Activated T-cell treated with anti-CD3 and anti-CD28 coated beads, Interleukin-2, amount 50 U/mL, for 72 hours (primary cell): ENCODE measurements at regions not wholly inside any gene's neighbourhood (a gene's known extent, or its start where the extent isn't known, plus 50 kb on each side); places are given as distances from the start of the nearest gene placed in this dataset.
A peak's percentile ranks its signal among the peaks of the same experiment; 100 is the strongest.

Experiments
- ATAC-seq, 2 donors: fragments of 150-1000 bp; cut with Tn5 transposase; replicated peaks in 1 of 2; 2 replicates each; pipeline ENCODE4 v1.10.0; 2021; ENCODE audit warnings: moderate library complexity in 2 of 2, mild to moderate bottlenecking in 1 of 2
- DNase-seq, 2 donors: peaks; one replicate each; pipeline ENCODE4 v3.0.0; 2021 to 2022; ENCODE audit warnings: mixed read lengths in 1 of 2
- H3K27ac Mint-ChIP-seq: one replicate; pipeline ENCODE4 v1.8.0; 2022; ENCODE audit warnings: mild to moderate bottlenecking, moderate library complexity, mixed read lengths
- H3K27me3 Mint-ChIP-seq: one replicate; pipeline ENCODE4 v1.8.0; 2022; ENCODE audit warnings: low read depth, mixed read lengths
- H3K36me3 Mint-ChIP-seq, 2 donors: one replicate each; pipeline ENCODE4 v1.8.0; 2022; ENCODE audit warnings: mixed read lengths in 2 of 2, mild to moderate bottlenecking in 1 of 2; ENCODE audit not compliant: insufficient read depth in 2 of 2
- H3K4me1 Mint-ChIP-seq: one replicate; pipeline ENCODE4 v1.8.0; 2022; ENCODE audit warnings: low read depth, mixed read lengths
- H3K4me3 Mint-ChIP-seq, 2 donors: one replicate each; pipeline ENCODE4 v1.8.0; 2022; ENCODE audit warnings: mild to moderate bottlenecking in 2 of 2, mixed read lengths in 2 of 2, moderate library complexity in 2 of 2
- H3K9me3 Mint-ChIP-seq, 2 donors: one replicate each; pipeline ENCODE4 v1.8.0; 2022; ENCODE audit warnings: mixed read lengths in 2 of 2

DNA sequence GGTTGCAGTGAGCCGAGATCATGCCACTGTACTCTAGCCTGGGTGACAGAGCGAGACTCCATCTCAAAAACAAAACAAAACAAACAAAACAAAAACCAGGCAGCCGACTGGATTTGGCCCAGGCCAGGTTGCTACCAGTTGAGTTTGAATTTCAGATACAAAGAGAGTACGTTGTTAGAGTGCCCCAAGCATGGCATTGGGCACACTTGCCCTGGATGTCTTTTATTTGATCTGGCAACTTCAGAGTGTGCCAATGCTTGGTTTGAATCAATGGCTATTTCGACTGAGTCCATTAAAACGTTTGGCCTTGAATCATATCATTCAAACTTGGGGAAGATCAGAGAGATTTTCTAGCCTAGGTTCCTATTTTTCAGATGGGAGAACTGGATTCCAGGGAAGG, 213.4 kb upstream of the SHH start:
- Mint-ChIP-seq H3K9me3 (no peaks in the 10 kb centered on the region), H3K27me3 (no peaks in the 10 kb centered on the region), H3K27ac (no peak overlapping the region), H3K36me3 (no peaks in the 10 kb centered on the region), H3K4me3 (no peak overlapping the region), H3K4me1 (peaks cover 2% of the 10 kb centered on the region)
- DNase-seq (no peak), ATAC-seq (no peak)

DNA sequence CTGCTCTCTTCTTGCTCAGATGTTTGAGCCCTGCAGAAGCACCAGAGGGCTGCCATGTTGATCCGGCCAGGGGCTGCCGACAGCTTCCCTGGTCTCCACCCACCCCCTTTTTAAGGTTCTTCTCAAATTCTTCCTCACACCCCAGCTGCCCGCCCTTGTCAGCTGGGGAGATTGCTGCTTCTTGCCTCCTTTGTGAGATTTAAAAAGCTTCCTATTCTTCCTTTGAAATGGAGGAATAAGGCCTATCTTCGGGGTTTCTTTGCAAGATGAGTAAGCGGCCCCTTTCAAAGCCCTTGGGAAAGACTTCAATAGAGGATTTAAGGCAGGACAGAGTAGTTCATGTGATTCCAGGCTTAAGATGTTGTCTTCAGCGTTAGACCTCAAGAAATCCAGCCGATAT, 211.9 kb upstream of the SHH start:
- Mint-ChIP-seq H3K27ac (no peak overlapping the region), H3K4me1 (peaks cover 14% of the 10 kb centered on the region), H3K4me3 (no peak overlapping the region), H3K9me3 (no peaks in the 10 kb centered on the region), H3K36me3 (peaks cover 0 to 2% of the 10 kb centered on the region in 2 donors), H3K27me3 (peaks cover 6% of the 10 kb centered on the region)
- no peak for DNase-seq
- ATAC-seq, result no peak

DNA sequence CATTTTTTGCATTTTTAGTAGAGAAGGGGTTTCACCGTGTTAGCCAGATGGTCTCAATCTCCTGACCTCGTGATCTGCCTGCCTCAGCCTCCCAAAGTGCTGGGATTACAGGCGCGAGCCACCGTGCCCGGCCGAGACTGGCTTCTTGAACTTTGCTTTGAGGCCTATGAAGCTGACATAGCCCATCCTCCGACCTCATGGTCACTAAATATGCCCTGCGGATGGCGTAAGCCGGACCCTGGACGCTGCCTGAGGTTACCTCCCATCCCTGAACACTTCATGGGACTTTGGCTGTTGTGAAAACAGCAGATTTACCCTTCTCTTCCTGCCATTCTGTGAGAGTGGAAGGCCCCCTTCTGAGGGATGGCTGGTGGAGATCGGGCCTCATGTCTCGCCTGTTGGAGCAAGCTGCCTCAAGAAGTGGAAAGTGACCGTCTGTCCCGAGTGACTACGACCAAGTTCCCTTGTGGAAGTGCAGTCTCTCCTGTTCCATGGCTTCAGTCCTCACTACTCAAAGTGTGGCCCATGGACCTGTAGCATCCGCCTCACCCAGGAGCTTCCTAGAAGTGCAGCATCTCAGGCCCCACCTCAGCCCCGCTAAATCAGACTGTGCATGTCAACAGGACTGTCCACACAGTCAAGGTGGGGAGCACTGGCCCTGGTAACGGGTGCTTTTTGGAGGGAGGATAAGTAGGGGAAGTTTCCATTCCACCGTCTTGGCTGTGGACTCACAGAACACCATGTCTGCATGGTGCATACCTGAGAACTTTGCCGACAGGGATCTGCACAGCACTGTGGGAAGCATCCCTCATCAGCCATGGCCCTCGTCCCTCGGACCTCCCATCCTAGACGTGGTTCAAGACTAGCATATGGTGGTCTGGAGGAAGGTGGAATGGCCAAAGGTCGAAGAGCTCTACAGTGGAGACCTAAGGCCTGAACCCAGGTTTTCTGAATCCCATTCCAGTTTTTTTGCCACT, 210.5 kb upstream of the SHH start:
- Mint-ChIP-seq H3K36me3 (peaks cover 0 to 4% of the 10 kb centered on the region in 2 donors), H3K27me3 (peaks cover 6% of the 10 kb centered on the region), H3K9me3 (no peaks in the 10 kb centered on the region), H3K4me3 (no peak overlapping the region), H3K27ac (no peak overlapping the region), H3K4me1 (peaks cover 14% of the 10 kb centered on the region)
- no peak for ATAC-seq
- no peak for DNase-seq

DNA sequence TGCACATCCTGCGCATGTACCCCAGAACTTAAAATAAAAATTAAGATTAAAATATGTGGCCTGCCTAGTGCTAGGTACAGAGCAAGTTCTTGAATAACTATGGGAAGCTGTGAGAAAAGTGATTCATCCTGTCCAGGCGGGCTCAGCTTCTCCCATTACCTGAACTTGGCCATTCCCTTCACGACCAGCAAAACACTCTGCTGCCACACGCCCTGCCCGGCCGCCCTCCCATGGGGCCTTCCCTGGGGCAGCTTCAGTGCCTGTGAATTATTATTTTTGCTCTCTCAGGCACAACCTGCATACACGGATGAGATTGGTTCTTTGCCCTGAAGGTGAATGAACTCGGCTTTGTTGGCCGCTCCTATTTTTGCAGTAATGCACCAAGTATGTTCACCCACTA, 209.2 kb upstream of the SHH start:
- no peak for ATAC-seq
- DNase-seq, result no peak
- H3K36me3 Mint-ChIP-seq, result peaks cover 0 to 4% of the 10 kb centered on the region in 2 donors
- H3K4me1 Mint-ChIP-seq, result peaks cover 14% of the 10 kb centered on the region
- peaks cover 6% of the 10 kb centered on the region for H3K27me3 Mint-ChIP-seq
- H3K27ac Mint-ChIP-seq, result no peak overlapping the region
- no peak overlapping the region for H3K4me3 Mint-ChIP-seq
- H3K9me3 Mint-ChIP-seq, result no peaks in the 10 kb centered on the region

DNA sequence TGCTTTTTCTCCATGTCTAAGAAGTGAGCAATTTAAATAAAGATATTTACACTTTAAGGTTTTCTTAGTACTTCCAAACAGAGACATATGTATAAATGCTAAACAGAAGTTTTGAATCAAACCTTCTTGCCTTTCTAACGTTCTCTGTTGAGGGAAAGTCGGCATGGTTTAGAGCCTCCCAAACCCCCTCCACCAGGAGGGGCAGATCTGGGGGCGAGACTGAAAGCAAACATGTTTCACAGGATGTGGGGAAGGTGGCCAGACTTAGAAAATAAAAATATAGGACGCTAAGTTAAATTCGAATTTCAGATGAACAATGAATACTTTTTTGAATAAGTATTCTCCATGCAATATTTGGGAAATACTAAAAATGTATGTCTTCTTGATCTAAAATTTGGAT, 208.3 kb upstream of the SHH start:
- no peak for DNase-seq
- H3K36me3 Mint-ChIP-seq, result peaks cover 0 to 4% of the 10 kb centered on the region in 2 donors
- no peak overlapping the region for H3K4me3 Mint-ChIP-seq
- peaks cover 14% of the 10 kb centered on the region for H3K4me1 Mint-ChIP-seq
- no peaks in the 10 kb centered on the region for H3K9me3 Mint-ChIP-seq
- peaks cover 6% of the 10 kb centered on the region for H3K27me3 Mint-ChIP-seq
- no peak for ATAC-seq
- H3K27ac Mint-ChIP-seq, result no peak overlapping the region

DNA sequence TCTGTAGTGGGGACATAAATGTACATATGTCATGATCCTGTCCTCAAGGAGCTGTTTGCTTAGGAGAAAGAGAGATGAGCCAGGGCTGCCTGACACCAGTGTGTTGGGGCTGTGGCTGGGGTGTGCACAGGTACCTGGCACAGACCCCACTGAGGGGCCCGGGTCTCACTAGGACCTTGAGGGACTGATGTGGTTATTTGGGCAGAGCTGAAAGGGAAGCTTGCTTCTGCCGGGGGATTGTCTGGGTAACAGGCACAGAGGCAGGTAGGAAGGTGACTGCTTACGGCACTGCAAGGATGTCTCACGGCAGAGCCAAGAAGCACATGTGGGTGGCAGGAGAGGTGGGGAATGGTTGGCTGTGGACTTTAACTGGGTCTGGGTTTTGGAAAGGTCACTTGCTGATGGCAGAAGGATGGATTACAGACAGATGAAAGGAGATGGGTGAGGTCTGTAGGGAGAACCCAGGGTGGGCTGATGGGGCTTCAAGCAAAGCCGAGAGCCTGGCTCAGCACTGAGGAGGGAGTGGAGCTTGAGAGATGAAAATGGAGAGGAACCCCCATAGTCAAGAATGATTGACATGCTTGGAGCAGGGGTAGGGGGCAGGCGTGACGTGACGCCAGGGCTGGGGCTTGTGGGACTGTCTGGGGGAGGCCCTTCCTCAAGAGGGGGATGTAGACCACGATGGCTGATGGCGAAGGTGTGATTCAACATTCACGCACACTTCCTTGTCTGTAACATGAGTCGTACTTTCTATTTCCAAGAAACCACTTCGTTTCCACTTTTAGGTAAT, 207.7 kb upstream of the SHH start:
- peak in 1 of 2 donors; percentile 39 for ATAC-seq
- no peak for DNase-seq
- Mint-ChIP-seq H3K9me3 (no peaks in the 10 kb centered on the region), H3K27me3 (peaks cover 6% of the 10 kb centered on the region), H3K4me3 (no peak overlapping the region), H3K4me1 (peaks cover 14% of the 10 kb centered on the region), H3K36me3 (peaks cover 0 to 4% of the 10 kb centered on the region in 2 donors), H3K27ac (no peak overlapping the region)

DNA sequence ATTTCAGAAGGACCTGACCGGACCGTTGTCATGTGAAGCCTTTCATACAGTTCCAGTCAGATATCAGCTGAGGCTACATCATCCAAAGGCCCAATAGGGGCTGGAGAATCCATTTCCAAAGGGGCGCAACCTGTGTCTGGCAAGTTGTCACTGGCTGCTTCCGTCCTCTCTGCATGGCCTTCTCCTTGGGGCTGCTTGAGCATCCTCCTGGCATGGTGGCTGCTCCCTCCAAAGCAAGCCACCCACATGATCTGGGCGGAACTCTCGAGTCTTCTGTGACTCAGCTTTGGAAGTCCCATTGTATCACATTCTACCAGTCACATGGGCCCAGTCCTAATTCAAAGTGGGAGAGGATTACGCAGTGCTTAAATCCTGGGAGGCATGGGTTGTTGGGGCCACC, 207.0 kb upstream of the SHH start:
- no peak for DNase-seq
- H3K9me3 Mint-ChIP-seq, result peaks cover 0 to under 1% of the 10 kb centered on the region in 2 donors
- peaks cover 21% of the 10 kb centered on the region for H3K4me1 Mint-ChIP-seq
- H3K36me3 Mint-ChIP-seq, result peaks cover under 1 to 4% of the 10 kb centered on the region in 2 donors
- no peak overlapping the region for H3K27ac Mint-ChIP-seq
- H3K4me3 Mint-ChIP-seq, result no peak overlapping the region
- H3K27me3 Mint-ChIP-seq, result peaks cover 6% of the 10 kb centered on the region
- ATAC-seq, result no peak

DNA sequence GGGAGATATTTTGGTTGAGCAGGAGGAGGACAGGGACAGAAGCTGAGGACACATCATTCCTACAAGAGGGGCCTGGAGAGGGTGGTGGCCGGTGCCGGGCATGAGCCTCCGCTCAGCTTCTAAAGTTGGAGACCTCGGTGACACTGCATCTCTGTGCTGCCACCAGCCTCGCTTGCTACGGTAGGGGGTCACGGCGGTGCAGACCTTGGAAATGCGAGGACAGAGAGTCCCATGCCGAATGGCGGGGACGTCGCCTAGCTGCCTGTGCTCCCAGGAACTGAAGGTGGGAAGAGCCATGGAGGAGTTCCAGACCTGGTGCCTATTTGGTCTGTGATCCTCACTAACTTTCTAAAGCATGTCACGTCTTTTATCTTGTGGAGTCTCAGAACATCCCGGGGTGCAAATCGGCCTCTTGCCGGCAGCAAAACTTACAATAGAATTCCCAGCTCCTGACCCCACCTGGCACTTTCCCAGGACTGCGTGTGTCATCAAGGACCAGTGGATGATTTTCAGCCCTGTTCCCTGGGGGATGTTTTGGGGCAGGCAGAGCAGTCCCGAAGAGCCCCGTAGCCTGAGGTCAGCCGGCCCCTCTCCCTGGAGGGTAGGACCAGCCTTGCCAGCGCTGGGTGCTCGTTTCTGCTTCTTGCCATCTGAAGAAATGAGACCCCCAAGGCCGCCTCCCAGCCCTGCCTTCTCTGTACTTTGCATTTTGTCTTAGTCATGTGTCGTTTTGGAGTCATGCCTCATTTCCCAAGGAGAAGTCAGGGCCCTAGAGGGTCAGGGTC, 205.8 kb upstream of the SHH start:
- peaks cover 24% of the 10 kb centered on the region for H3K4me1 Mint-ChIP-seq
- DNase-seq (no peak), ATAC-seq (no peak)
- no peak overlapping the region for H3K27ac Mint-ChIP-seq
- H3K27me3 Mint-ChIP-seq, result peaks cover 6% of the 10 kb centered on the region
- peaks cover 4 to 7% of the 10 kb centered on the region in 2 donors for H3K9me3 Mint-ChIP-seq
- peaks cover 6 to 8% of the 10 kb centered on the region in 2 donors for H3K36me3 Mint-ChIP-seq
- no peak overlapping the region for H3K4me3 Mint-ChIP-seq

DNA sequence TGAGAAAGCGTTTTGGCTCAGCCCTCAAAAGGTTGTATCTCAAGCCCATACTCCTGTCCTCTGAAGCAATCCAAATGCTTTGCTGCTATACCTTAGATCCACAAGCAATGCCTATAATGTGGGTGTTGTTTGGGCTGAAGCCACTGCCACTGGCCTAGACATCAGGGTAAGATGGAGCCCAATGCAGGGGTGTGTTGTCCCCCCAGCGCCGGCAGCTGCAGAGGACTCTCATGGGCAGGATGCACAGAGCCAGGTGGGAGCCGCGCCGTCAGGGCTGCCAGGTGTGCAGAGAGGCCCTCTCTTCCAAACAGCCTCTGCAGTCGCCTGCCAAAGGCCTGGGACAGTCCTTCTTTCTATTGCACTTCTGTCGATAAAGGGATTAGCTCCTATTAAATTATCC, 205.2 kb upstream of the SHH start:
- peaks cover 6% of the 10 kb centered on the region for H3K27me3 Mint-ChIP-seq
- ATAC-seq, result no peak
- H3K9me3 Mint-ChIP-seq, result peaks cover 4 to 7% of the 10 kb centered on the region in 2 donors
- H3K27ac Mint-ChIP-seq, result no peak overlapping the region
- H3K4me3 Mint-ChIP-seq, result no peak overlapping the region
- peaks cover 6 to 8% of the 10 kb centered on the region in 2 donors for H3K36me3 Mint-ChIP-seq
- no peak for DNase-seq
- peaks cover 24% of the 10 kb centered on the region for H3K4me1 Mint-ChIP-seq

DNA sequence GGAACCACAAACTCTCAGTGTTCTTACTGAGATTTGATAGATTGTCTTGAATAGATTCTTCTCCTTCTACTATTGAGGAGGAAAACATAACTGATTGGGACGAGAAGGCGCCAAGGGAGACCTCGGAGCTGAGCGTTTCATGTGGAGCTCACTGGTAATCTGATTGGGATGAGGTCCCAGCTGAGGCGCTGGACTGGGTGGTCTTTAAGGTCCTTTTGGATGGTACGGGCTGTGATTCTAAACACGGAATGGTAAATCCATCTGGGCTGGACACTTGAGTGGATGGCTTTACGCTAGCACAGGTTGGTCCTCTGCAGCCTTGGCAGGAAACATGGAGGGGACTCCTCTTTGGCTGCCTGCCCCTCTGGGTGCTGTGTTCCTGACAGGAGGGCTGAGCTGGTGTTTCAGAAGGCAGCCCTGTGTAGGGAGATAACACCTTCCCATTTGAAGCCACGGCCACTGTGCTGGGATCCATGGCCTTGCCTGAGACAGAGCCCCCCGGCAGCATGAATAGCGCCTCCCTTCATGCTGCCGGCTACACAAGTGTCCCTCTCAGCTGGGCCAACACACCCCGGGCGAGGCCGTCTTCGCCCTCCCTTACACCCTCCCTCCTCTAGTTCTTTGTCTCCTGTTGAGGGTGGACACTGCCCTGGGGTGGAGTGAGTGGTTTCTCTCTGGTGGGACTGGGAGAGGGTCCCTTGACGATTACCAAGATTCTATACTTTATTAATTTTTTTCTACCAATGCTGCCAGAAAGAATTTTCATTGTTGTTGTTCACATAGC, 203.2 kb upstream of the SHH start:
- H3K36me3 Mint-ChIP-seq, result peaks cover 6 to 8% of the 10 kb centered on the region in 2 donors
- no peak overlapping the region for H3K4me3 Mint-ChIP-seq
- peaks cover 6% of the 10 kb centered on the region for H3K27me3 Mint-ChIP-seq
- H3K9me3 Mint-ChIP-seq, result peaks cover 4 to 9% of the 10 kb centered on the region in 2 donors
- H3K27ac Mint-ChIP-seq, result no peak overlapping the region
- ATAC-seq, result no peak
- DNase-seq, result no peak
- H3K4me1 Mint-ChIP-seq, result peaks cover 20% of the 10 kb centered on the region

DNA sequence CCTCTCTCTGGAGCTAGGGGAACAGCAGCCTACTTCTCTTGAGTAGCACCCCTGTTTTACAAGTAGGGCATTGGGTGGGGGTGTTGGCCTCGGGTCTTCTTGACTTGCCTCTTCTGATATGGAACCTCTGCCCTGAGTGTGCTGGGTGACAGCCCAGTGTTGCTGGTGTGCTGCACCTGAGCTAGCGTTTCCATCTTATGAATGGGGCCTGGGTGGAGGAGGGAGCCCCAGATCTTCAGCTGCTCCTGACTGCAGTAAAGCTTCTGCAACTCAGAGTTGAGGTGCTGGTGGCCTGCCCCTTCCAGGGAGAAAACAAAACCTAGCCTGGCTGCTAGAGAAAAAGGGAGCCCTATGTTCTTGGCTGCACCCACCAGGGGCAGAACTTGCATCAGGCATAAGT, 202.5 kb upstream of the SHH start:
- H3K4me1 Mint-ChIP-seq, result peaks cover 13% of the 10 kb centered on the region

DNA sequence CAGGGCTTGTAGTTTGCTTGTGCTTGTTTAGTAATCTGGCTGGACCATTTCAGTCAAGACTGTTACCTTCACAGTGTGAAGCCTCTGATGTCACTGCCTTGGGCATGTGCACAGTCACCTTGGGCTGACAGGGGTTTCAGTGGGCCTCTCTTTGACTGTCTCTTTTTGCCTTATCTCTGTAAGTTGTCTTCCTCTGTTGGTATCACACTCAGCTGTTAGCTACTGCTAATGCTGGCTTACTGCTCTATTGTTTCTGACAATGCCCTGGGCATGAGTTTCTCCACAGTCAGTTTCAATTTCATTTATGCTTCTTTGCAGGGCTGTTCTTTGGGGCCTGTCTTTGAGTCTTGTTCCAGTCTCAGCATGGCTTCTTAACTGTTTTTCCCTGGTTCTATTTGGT, 201.9 kb upstream of the SHH start:
- ATAC-seq, result peak; percentile 77 to 94
- Mint-ChIP-seq H3K27ac (no peak overlapping the region), H3K36me3 (peaks cover 6 to 9% of the 10 kb centered on the region in 2 donors), H3K9me3 (peaks cover 8 to 14% of the 10 kb centered on the region in 2 donors), H3K4me1 (peaks cover 10% of the 10 kb centered on the region), H3K27me3 (no peaks in the 10 kb centered on the region), H3K4me3 (no peak overlapping the region)
- DNase-seq, result no peak

More for the DNA sequence above, 202.5 kb upstream of the SHH start:
- ATAC-seq, result no peak
- H3K9me3 Mint-ChIP-seq, result peaks cover 5 to 13% of the 10 kb centered on the region in 2 donors
- H3K27me3 Mint-ChIP-seq, result peaks cover 2% of the 10 kb centered on the region
- H3K27ac Mint-ChIP-seq, result no peak overlapping the region
- no peak overlapping the region for H3K4me3 Mint-ChIP-seq
- peaks cover 6 to 9% of the 10 kb centered on the region in 2 donors for H3K36me3 Mint-ChIP-seq
- DNase-seq, result no peak
